Vagina (tissue), 2 donors: ENCODE measurements at regions not wholly inside any gene's neighbourhood (a gene's known extent, or its start where the extent isn't known, plus 50 kb on each side); places are given as distances from the start of the nearest gene placed in this dataset.

Experiments
- DNase-seq, 2 donors: peaks; one replicate each; pipeline ENCODE4 v3.0.0-alpha.2; 2017; ENCODE audit errors: extremely low spot score in 2 of 2
- H3K27ac ChIP-seq: fragments of 200-600 bp; sonication (generic); one replicate; pipeline ENCODE4 v1.5.1; 2019
- H3K27me3 ChIP-seq: fragments of 200-600 bp; sonication (generic); one replicate; pipeline ENCODE4 v1.5.1; 2019
- H3K36me3 ChIP-seq, 2 donors: fragments of 200-600 bp; sonication (generic); one replicate each; pipeline ENCODE4 v1.5.1; 2017 to 2019
- H3K4me1 ChIP-seq: fragments of 200-600 bp; sonication (generic); one replicate; pipeline ENCODE4 v1.5.1; 2019
- H3K4me3 ChIP-seq, 2 donors: fragments of 200-600 bp; sonication (generic); 1 replicate in 1 of 2; 2 replicates in 1 of 2; pipeline ENCODE4 v1.5.1; 2016 to 2019
- H3K9me3 ChIP-seq: fragments of 200-600 bp; sonication (generic); one replicate; pipeline ENCODE4 v1.5.1; 2019
- CTCF ChIP-seq, 3 experiments: fragments of 450-650 bp in 2 of 3; fragments of 200-600 bp in 1 of 3; sonication (generic) in 1 of 3; IDR thresholded peaks; one replicate each; pipeline ENCODE4 v1.5.1; 2017 to 2019; ENCODE audit warnings: antibody characterized with exemption in 3 of 3, mild to moderate bottlenecking in 2 of 3, moderate library complexity in 2 of 3
- POLR2A ChIP-seq, 2 donors: fragments of 450-650 bp; IDR thresholded peaks; one replicate each; pipeline ENCODE4 v1.6.1; 2017; ENCODE audit warnings: antibody characterized with exemption in 2 of 2, mild to moderate bottlenecking in 2 of 2, moderate library complexity in 2 of 2
- POLR2AphosphoS5 ChIP-seq, 2 donors: sonication (generic); formaldehyde crosslinking; IDR thresholded peaks; one replicate each; pipeline ENCODE4 v1.9.0; 2017; ENCODE audit warnings: antibody characterized with exemption in 2 of 2, mild to moderate bottlenecking in 2 of 2, low read depth in 1 of 2; ENCODE audit not compliant: insufficient read depth in 1 of 2
- intact Hi-C: fragments of 100-400 bp; cut with DNase I; formaldehyde crosslinking; loops from one replicate; pipeline ENCODE4 v1.15.1; 2023

- no peaks in the 10 kb centered on the region for H3K9me3 ChIP-seq
- no peak for TF ChIP-seq POLR2A (IDR thresholded peaks at IDR 0.05)
- no peak for TF ChIP-seq POLR2AphosphoS5 (IDR thresholded peaks at IDR 0.05; ENCODE audit: insufficient read depth in 1 of 2, low read depth in 1 of 2)
- no peak for TF ChIP-seq CTCF (IDR thresholded peaks at IDR 0.05)
- H3K27me3 ChIP-seq, result no peaks in the 10 kb centered on the region
- intact Hi-C loops, result no loop called here
- DNase-seq, result no peak
- no peaks in the 10 kb centered on the region for H3K36me3 ChIP-seq
- no peak overlapping the region for H3K27ac ChIP-seq
- no peaks in the 10 kb centered on the region for H3K4me1 ChIP-seq
- no peak overlapping the region for H3K4me3 ChIP-seq
Observed at GRCh38 chr6:168218785-168219566, 100.6 kb downstream of the DACT2 start.

GRCh38 chr6:168217880-168218537, 101.6 kb downstream of the DACT2 start:
- TF ChIP-seq CTCF (IDR thresholded peaks at IDR 0.05) (no peak), POLR2AphosphoS5 (IDR thresholded peaks at IDR 0.05; ENCODE audit: insufficient read depth in 1 of 2, low read depth in 1 of 2) (no peak), POLR2A (IDR thresholded peaks at IDR 0.05) (no peak)
- H3K9me3 ChIP-seq, result no peaks in the 10 kb centered on the region
- intact Hi-C loops, result no loop called here
- H3K36me3 ChIP-seq, result no peaks in the 10 kb centered on the region
- H3K27me3 ChIP-seq, result no peaks in the 10 kb centered on the region
- no peak overlapping the region for H3K27ac ChIP-seq
- no peak for DNase-seq
- no peaks in the 10 kb centered on the region for H3K4me1 ChIP-seq
- H3K4me3 ChIP-seq, result no peak overlapping the region

DNA sequence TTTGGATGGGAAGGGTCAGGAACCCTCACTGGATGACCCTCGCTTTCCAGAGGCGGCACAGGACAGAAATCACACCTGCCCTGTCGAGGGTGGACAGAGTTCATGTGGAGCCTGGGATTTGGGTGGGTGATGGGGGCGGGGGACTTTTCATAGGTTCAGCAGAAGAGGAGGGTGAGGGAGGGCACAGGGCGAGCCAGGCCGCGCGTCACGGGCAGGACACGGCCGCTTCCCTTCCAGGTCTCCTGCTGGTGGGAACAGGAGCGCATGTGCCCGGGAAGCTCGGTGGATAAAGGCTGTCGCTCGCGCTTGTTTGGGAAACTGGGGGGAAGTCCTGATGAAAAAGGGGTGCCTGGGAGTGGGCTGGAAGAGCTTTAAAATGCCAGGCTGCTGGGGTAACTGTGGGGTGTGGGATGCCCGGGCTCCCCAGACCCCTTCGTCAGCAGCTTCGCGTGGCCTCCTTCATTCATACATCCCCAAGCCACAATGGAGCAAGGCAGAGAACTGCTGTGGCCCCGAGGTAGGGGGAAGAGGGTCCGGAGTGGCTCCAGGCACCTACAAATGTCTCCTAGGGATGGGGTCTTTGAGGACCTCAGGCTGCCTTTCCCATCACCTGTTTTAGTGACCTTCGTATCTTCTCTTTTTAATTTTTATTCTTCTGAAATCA, 102.2 kb downstream of the DACT2 start:
- no peak for TF ChIP-seq POLR2AphosphoS5 (IDR thresholded peaks at IDR 0.05; ENCODE audit: insufficient read depth in 1 of 2, low read depth in 1 of 2)
- TF ChIP-seq CTCF (IDR thresholded peaks at IDR 0.05), result no peak
- TF ChIP-seq POLR2A (IDR thresholded peaks at IDR 0.05), result no peak
- intact Hi-C loops, result no loop called here
- H3K4me3 ChIP-seq, result no peak overlapping the region
- H3K27me3 ChIP-seq, result no peaks in the 10 kb centered on the region
- H3K36me3 ChIP-seq, result no peaks in the 10 kb centered on the region
- no peak for DNase-seq
- no peaks in the 10 kb centered on the region for H3K9me3 ChIP-seq
- H3K27ac ChIP-seq, result no peak overlapping the region
- no peaks in the 10 kb centered on the region for H3K4me1 ChIP-seq

- DNase-seq, result no peak
- Histone ChIP-seq H3K4me1 (no peaks in the 10 kb centered on the region), H3K4me3 (no peak overlapping the region), H3K36me3 (no peaks in the 10 kb centered on the region), H3K9me3 (no peaks in the 10 kb centered on the region), H3K27ac (no peak overlapping the region), H3K27me3 (no peaks in the 10 kb centered on the region)
- TF ChIP-seq POLR2AphosphoS5 (IDR thresholded peaks at IDR 0.05; ENCODE audit: insufficient read depth in 1 of 2, low read depth in 1 of 2), result no peak
- no peak for TF ChIP-seq CTCF (IDR thresholded peaks at IDR 0.05)
- TF ChIP-seq POLR2A (IDR thresholded peaks at IDR 0.05), result no peak
- intact Hi-C loops, result no loop called here
Observed at GRCh38 chr6:168216751-168217191, 102.8 kb downstream of the DACT2 start.
